ENCODE measurements at regions not wholly inside any gene's neighbourhood (a gene's known extent, or its start where the extent isn't known, plus 50 kb on each side); places are given as distances from the start of the nearest gene placed in this dataset.

- no peak for DNase-seq
Measured at GRCh38 chr5:125551246-125551645, 804.8 kb upstream of the ZNF608 start.

- DNase-seq, result no peak
Measured at GRCh38 chr5:125551797-125552196, 805.4 kb upstream of the ZNF608 start.

GRCh38 chr5:125552486-125552885, 806.0 kb upstream of the ZNF608 start:
- DNase-seq, result no peak

- no peak for DNase-seq
Measured at GRCh38 chr5:125554355-125554754, 807.9 kb upstream of the ZNF608 start.

- no peak for DNase-seq
Measured at GRCh38 chr5:125555591-125555990, 809.2 kb upstream of the ZNF608 start.

- DNase-seq, result no peak
Measured at GRCh38 chr5:125558016-125558415, 811.6 kb upstream of the ZNF608 start.

GRCh38 chr5:125558466-125558865, 812.0 kb upstream of the ZNF608 start:
- no peak for DNase-seq

GRCh38 chr5:125559296-125559695, 812.9 kb upstream of the ZNF608 start:
- DNase-seq, result no peak

GRCh38 chr5:125560476-125561225, 814.2 kb upstream of the ZNF608 start:
- no peak for DNase-seq

GRCh38 chr5:125564317-125564975, 818.0 kb upstream of the ZNF608 start:
- DNase-seq, result no peak

- DNase-seq, result no peak
Measured at GRCh38 chr5:125574491-125575044, 828.1 kb upstream of the ZNF608 start.

GRCh38 chr5:125575171-125575890, 828.9 kb upstream of the ZNF608 start:
- no peak for DNase-seq

- peak; percentile 91 for DNase-seq
Measured at GRCh38 chr5:125575891-125576505, 829.6 kb upstream of the ZNF608 start.

GRCh38 chr5:125576822-125577221, 830.4 kb upstream of the ZNF608 start:
- DNase-seq, result no peak

- no peak for DNase-seq
Measured at GRCh38 chr5:125578551-125578950, 832.1 kb upstream of the ZNF608 start.

- DNase-seq, result no peak
Measured at GRCh38 chr5:125579182-125579581, 832.7 kb upstream of the ZNF608 start.

GRCh38 chr5:125581311-125581710, 834.9 kb upstream of the ZNF608 start:
- DNase-seq, result no peak

GRCh38 chr5:125582352-125582751, 835.9 kb upstream of the ZNF608 start:
- no peak for DNase-seq

GRCh38 chr5:125583321-125584139, 837.1 kb upstream of the ZNF608 start:
- no peak for DNase-seq

GRCh38 chr5:125584140-125584520, 837.7 kb upstream of the ZNF608 start:
- DNase-seq, result no peak

- DNase-seq, result no peak
Measured at GRCh38 chr5:125587631-125588030, 835.6 kb upstream of the GRAMD2B start.

GRCh38 chr5:125592856-125593255, 830.4 kb upstream of the GRAMD2B start:
- DNase-seq, result no peak

Measured in NCI-H2081 treated with DMSO at 0.1 percent for 48 hours (cell line).